ENCODE measurements at regions not wholly inside any gene's neighbourhood (a gene's known extent, or its start where the extent isn't known, plus 50 kb on each side); places are given as distances from the start of the nearest gene placed in this dataset.
A peak's percentile ranks its signal among the peaks of the same experiment; 100 is the strongest.

DNA sequence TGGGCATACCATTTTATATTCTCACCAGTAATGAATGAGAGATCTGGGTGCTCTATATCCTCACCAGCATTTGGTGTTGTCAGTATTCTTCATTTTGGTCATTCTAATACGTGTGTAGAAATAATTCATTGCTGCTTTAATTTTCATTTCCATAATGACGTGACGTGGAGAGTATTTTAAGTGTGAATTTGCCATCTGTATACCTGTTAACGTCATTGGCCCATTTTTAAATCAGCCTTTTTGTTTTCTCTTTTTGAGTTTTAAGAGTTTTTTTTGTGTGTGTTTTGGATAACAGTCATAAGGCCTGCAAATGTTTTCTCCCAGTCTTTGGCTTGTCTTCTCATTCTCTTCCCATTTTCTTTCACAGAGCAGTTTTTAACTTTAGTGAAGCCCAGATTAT lies 74.4 kb upstream of the SYT1 start:
- DNase-seq (ENCODE audit: low read depth), result no peak

DNA sequence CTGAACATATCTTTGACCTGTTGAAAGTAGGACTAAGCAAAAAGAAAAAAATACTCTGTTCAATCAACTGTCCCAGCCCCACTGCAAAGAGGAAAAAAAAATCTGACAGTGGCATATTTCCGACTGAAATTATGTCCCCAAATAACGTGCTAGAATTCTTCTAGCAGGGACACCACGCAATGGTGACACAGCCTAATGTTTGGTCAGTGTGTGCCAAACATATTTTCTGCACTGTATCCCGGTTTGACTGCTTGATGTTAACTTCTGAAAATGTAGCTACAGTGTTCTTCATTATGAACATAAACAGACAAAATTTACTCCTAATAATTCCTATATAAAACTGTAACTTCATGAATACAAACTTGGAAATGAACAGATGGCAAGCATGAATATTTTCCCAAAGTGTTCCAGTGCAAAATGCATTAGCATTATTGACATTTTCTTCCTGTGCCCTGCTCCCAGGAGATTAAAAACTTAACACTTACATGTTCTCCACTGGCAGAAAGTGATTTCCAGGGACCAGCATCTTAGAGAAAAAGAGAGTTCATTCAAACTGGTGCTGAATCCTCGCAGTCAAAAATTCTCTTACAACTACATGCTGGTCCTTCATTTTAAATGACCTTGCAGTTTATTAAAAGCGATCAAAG lies 72.4 kb upstream of the SYT1 start:
- DNase-seq (ENCODE audit: low read depth), result no peak

GRCh38 chr12:78793491-78793890 lies 71.1 kb upstream of the SYT1 start:
- no peak for DNase-seq (ENCODE audit: low read depth)

- no peak for DNase-seq (ENCODE audit: low read depth)
Measured at GRCh38 chr12:78793982-78794381, 70.6 kb upstream of the SYT1 start.

DNA sequence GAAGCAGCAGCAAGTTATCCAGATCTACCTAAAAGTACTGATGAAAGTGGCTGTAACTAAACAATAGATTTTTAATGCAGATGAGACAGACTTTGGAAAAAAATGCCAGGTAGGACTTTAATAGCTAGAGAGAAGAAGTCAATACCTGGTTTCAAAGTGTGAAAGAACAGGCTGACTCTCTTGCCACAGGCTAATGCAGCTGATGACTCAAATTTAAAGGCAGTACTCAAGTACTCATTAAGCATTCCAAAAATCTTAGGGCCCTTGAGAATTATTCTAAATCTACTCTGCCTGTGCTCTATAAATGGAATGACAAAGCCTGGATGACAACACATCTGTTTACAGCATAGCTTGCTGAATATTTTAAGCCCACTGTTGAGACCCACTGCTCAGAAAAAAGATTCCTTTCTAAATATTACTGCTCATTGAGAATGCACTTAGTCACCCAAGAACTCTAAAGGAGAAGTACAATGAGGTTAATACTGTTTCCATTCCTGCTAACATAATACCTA lies 68.6 kb upstream of the SYT1 start:
- no peak for DNase-seq (ENCODE audit: low read depth)

DNA sequence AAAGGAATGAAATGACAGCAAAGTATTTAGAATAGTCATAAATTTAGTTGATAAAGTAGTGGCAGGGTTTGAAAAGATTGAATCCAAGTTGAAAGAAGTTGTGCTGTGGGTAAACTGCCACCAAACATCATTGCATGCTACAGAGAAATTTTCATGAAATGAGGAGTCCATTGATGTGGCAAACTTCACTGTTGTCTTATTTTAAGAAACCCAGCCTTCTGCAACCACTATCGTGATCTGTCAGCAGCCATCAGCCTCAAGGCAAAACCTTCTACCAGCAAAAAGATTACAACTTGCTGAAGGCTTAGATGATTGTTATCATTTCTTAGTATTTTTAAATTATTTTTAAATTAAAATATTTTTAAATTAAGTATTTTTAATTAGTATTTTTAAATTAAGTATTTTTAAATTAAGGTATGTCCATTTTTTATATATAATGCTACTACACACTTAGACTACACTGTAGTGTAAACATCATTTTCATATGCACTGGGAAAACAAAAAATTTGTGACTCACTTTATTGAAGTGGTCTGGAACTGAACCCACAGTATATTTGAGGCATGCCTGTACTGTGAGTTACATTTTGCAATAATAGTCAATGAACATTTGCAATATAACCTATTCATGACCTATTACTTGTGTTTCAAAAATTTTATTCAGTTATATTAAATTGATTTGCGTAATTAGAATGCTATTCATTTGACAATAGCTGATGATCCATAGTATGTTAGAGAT lies 67.2 kb upstream of the SYT1 start:
- peak; percentile 53 for DNase-seq (ENCODE audit: low read depth)

- DNase-seq (ENCODE audit: low read depth), result no peak
Measured at GRCh38 chr12:78799649-78800048, 64.9 kb upstream of the SYT1 start.

DNA sequence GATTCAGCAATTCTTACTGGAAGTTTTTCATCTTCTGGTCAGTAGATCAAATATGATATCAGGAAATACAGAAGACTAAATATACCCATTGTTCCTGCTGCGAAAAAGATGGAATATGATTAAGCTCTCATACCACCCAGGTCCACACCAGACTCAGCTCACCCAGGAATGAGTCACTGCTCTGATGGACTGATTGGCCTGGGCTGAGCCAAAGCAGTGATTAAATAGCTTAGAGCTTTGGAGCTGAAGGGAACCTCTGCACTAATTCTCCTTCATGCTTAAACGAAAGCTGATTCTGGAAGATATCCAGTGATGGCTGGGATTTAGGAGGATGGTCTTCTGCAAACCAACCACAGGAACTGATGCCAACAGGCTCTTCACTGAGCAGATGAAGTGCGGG lies 62.0 kb upstream of the SYT1 start:
- DNase-seq (ENCODE audit: low read depth), result peak; percentile 67

- no peak for DNase-seq (ENCODE audit: low read depth)
Measured at GRCh38 chr12:78804262-78804661, 60.3 kb upstream of the SYT1 start.
